Kidney (tissue), 13 donors: ENCODE measurements at regions not wholly inside any gene's neighbourhood (a gene's known extent, or its start where the extent isn't known, plus 50 kb on each side); places are given as distances from the start of the nearest gene placed in this dataset.

ENCODE experiments used
- DNase-seq, 5 donors: peaks; one replicate each; pipeline ENCODE4 v3.0.0-alpha.2; 2013 to 2020
- FAIRE-seq: peaks from 2 replicates; lab custom pipeline; 2012; peaks lifted over from hg19 to GRCh38; lab: Jason Lieb, UNC
- H3K27ac ChIP-seq, 2 donors: one replicate each; pipeline ENCODE4 v1.7.0; 2013; ENCODE audit warnings: low read depth in 2 of 2, low read length in 2 of 2, inconsistent platforms in 1 of 2
- H3K27me3 ChIP-seq: one replicate; pipeline ENCODE4 v1.7.1; 2013; ENCODE audit warnings: low read length, inconsistent platforms; ENCODE audit not compliant: control insufficient read depth, insufficient read depth
- H3K36me3 ChIP-seq, 3 donors: one replicate each; pipeline versions ENCODE4 v1.7.0 to v1.7.1; 2013; ENCODE audit warnings: low read length in 3 of 3, control low read depth in 1 of 3, inconsistent platforms in 1 of 3; ENCODE audit not compliant: insufficient read depth in 3 of 3, control insufficient read depth in 2 of 3
- H3K4me1 ChIP-seq, 3 donors: one replicate each; pipeline versions ENCODE4 v1.7.0 to v1.7.1; 2013; ENCODE audit warnings: low read length in 3 of 3, inconsistent platforms in 1 of 3, low read depth in 1 of 3; ENCODE audit not compliant: control insufficient read depth in 2 of 3, insufficient read depth in 2 of 3
- H3K4me3 ChIP-seq, 3 donors: one replicate each; pipeline versions ENCODE4 v1.7.0 to v1.8.1; 2013; ENCODE audit warnings: low read length in 3 of 3, control low read depth in 1 of 3, inconsistent platforms in 1 of 3
- H3K9ac ChIP-seq, 3 donors: one replicate each; pipeline versions ENCODE4 v1.7.0 to v1.7.1; 2013; ENCODE audit warnings: low read length in 3 of 3, control low read depth in 1 of 3, inconsistent platforms in 1 of 3
- H3K9me3 ChIP-seq, 3 donors: one replicate each; pipeline versions ENCODE4 v1.7.0 to v1.7.1; 2013; ENCODE audit warnings: low read length in 3 of 3, control low read depth in 1 of 3, inconsistent platforms in 1 of 3; ENCODE audit not compliant: control insufficient read depth in 2 of 3, insufficient read depth in 1 of 3
- intact Hi-C: fragments of 100-400 bp; cut with DNase I; formaldehyde crosslinking; loops from one replicate; pipeline ENCODE4 v1.11.1; 2022
- TF ChIP-seq, protein P1 (sequence below): IDR thresholded peaks from 3 replicates; pipeline ENCODE4 v1.5.1; 2012; ENCODE audit warnings: mild to moderate bottlenecking, moderate library complexity, borderline replicate concordance; ENCODE audit not compliant: insufficient read depth; ENCODE audit errors: extremely low read depth
- donor health status: control.
- donor health status: control.
- donor health status: control.
- donor health status: control.
- donor health status: control.
- donor health status: DM: yes; HTN: yes; CAD: no.
- donor health status: Normal renal cell carcinoma (clear cell type).

DNA sequence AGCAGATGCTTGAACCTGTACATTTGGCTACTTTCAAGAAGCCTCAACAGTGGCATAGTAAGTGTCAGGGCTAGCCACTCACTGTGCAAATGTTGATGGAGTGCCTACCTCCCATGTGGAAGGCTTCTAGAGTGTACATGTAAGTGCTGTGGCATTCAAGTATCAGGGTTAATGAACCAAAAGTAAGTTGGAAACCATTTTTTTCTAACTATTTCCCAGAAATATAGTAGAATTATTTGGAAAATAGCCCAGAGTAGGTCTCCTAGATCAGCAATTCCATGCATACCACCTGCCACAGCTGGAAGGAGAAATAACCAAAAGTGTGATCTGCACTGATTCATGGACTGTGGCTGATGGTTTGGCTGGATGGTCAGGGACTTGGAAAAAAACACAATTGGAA is 53.3 kb downstream of the FOXD1 start:
- no peaks in the 10 kb centered on the region for H3K9me3 ChIP-seq
- FAIRE-seq: no peak
- TF ChIP-seq, protein P1, sequence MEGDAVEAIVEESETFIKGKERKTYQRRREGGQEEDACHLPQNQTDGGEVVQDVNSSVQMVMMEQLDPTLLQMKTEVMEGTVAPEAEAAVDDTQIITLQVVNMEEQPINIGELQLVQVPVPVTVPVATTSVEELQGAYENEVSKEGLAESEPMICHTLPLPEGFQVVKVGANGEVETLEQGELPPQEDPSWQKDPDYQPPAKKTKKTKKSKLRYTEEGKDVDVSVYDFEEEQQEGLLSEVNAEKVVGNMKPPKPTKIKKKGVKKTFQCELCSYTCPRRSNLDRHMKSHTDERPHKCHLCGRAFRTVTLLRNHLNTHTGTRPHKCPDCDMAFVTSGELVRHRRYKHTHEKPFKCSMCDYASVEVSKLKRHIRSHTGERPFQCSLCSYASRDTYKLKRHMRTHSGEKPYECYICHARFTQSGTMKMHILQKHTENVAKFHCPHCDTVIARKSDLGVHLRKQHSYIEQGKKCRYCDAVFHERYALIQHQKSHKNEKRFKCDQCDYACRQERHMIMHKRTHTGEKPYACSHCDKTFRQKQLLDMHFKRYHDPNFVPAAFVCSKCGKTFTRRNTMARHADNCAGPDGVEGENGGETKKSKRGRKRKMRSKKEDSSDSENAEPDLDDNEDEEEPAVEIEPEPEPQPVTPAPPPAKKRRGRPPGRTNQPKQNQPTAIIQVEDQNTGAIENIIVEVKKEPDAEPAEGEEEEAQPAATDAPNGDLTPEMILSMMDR: no peak
- H3K4me3 ChIP-seq: no peak overlapping the region
- H3K27ac ChIP-seq: no peak overlapping the region
- H3K9ac ChIP-seq: no peak overlapping the region
- no peak for DNase-seq
- H3K4me1 ChIP-seq: peaks cover 0 to 8% (median 3%) of the 10 kb centered on the region in 3 donors
- H3K27me3 ChIP-seq: no peaks in the 10 kb centered on the region
- H3K36me3 ChIP-seq: no peaks in the 10 kb centered on the region
- intact Hi-C loops: no loop called here

GRCh38 chr5:73394610-73395009 is 54.0 kb downstream of the FOXD1 start:
- no peak overlapping the region for H3K4me3 ChIP-seq
- DNase-seq: no peak
- no peak for FAIRE-seq
- no peaks in the 10 kb centered on the region for H3K9me3 ChIP-seq
- H3K27me3 ChIP-seq: no peaks in the 10 kb centered on the region
- no peaks in the 10 kb centered on the region for H3K36me3 ChIP-seq
- intact Hi-C loops: no loop called here
- H3K27ac ChIP-seq: no peak overlapping the region
- no peak overlapping the region for H3K9ac ChIP-seq
- TF ChIP-seq, protein P1: no peak
- peaks cover 0 to 7% (median 3%) of the 10 kb centered on the region in 3 donors for H3K4me1 ChIP-seq

DNA sequence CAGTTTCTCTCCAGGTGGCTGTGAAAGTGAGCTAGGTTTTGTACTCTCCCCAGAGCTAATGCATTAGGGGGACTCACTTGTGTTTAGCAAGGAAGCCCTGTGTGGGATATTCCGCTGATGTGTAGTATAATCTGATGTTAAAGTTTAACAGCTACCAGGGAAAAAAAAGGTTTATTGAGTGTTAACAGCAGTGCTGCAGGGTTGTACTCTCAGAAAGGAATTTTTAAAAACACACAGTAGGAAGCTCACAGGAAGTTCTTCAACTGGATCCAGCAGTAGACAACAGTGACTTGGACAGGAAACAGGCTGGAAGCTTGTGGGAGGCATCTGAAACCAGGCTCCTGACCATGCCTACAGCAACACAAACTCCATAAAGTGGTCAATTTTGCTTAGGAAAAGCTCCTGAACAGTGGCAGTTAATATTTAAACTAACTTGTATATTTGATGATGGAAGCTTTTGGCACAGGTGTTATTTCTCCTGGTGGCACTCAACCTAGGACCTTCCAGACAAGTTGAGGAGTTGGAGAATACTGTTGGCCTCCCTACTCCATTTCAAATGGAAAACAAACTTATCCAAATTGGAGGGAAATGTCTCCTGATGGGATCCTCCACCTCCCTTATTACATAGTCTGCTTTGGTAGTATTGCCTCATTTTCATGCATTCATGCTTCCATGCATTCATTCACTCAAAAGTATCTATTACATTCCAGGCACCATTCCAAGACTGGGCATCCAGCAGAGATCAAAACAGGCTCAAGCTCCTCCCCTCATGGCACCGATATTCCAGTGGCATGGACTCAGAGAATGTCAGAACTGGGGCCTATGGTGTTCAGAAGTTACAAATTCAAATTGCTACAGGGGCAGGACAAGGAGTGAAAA is 54.7 kb downstream of the FOXD1 start:
- no peaks in the 10 kb centered on the region for H3K9me3 ChIP-seq
- DNase-seq: peak in 1 of 5 donors; percentile 74
- intact Hi-C loops: no loop called here
- H3K4me1 ChIP-seq: peaks cover 0 to 7% (median 3%) of the 10 kb centered on the region in 3 donors
- FAIRE-seq: no peak
- TF ChIP-seq, protein P1: no peak
- H3K27ac ChIP-seq: no peak overlapping the region
- no peak overlapping the region for H3K4me3 ChIP-seq
- H3K27me3 ChIP-seq: no peaks in the 10 kb centered on the region
- no peak overlapping the region for H3K9ac ChIP-seq
- H3K36me3 ChIP-seq: no peaks in the 10 kb centered on the region
